K562 (cell line): ENCODE measurements at regions not wholly inside any gene's neighbourhood (a gene's known extent, or its start where the extent isn't known, plus 50 kb on each side); places are given as distances from the start of the nearest gene placed in this dataset.

ENCODE experiments used
- CXXC5 ChIP-seq: fragments of 250-450 bp; sonication (Bioruptor Pico); IDR thresholded peaks from 2 replicates; pipeline ENCODE4 v1.8.0; 2022; ENCODE audit warnings: inconsistent platforms, mild to moderate bottlenecking, moderate library complexity
- E2F6 ChIP-seq, 2 experiments: IDR thresholded peaks; 2 replicates each; pipeline ENCODE4 v1.6.1; 2011; ENCODE audit warnings: borderline replicate concordance in 1 of 2, control low read depth in 1 of 2, low read depth in 1 of 2, low read length in 1 of 2, mild to moderate bottlenecking in 1 of 2, mixed read lengths in 1 of 2, moderate library complexity in 1 of 2; ENCODE audit not compliant: insufficient read depth in 1 of 2, insufficient read length in 1 of 2, poor library complexity in 1 of 2, severe bottlenecking in 1 of 2; ENCODE audit errors: extremely low read depth in 1 of 2
- HOXB6 ChIP-seq: fragments of 250-450 bp; sonication (Bioruptor Pico); IDR thresholded peaks from 2 replicates; pipeline ENCODE4 v1.5.1; 2022; ENCODE audit warnings: mild to moderate bottlenecking, borderline replicate concordance
- KLF16 ChIP-seq: IDR thresholded peaks from 2 replicates; pipeline ENCODE4 v1.6.1; 2016; ENCODE audit warnings: antibody characterized with exemption
- MXI1 ChIP-seq: IDR thresholded peaks from 2 replicates; pipeline ENCODE4 v1.6.1; 2011; ENCODE audit warnings: low read depth, mild to moderate bottlenecking, improper control_type of control experiment, low read length
- RBBP5 ChIP-seq: fragments of 200-600 bp; sonication (generic); IDR thresholded peaks from 2 replicates; pipeline ENCODE4 v1.6.1; 2012; ENCODE audit warnings: borderline replicate concordance, mild to moderate bottlenecking, low read length, control low read depth, inconsistent platforms; ENCODE audit not compliant: insufficient read depth, poor library complexity, severe bottlenecking
- REST ChIP-seq, 2 experiments: fragments of 450-650 bp; formaldehyde crosslinking in 1 of 2; IDR thresholded peaks; 2 replicates each; pipeline versions ENCODE4 v1.4.0 to v1.6.1; 2014 to 2020; ENCODE audit warnings: mild to moderate bottlenecking in 2 of 2, borderline replicate concordance in 1 of 2, low read depth in 1 of 2
- SRSF3 ChIP-seq: fragments of 200-400 bp; formaldehyde crosslinking; IDR thresholded peaks from 2 replicates; pipeline ENCODE4 v1.6.1; 2016; ENCODE audit warnings: mild to moderate bottlenecking, low read length, moderate library complexity; ENCODE audit not compliant: insufficient read depth
- ZBTB26 ChIP-seq: fragments of 450-650 bp; formaldehyde crosslinking; IDR thresholded peaks from 2 replicates; pipeline ENCODE4 v1.4.0; 2022; ENCODE audit warnings: missing genetic modification characterization
- ZEB2 ChIP-seq: fragments of 450-650 bp; IDR thresholded peaks from 2 replicates; pipeline ENCODE4 v1.6.1; 2016
- ZKSCAN1 ChIP-seq: fragments of 150-350 bp; IDR thresholded peaks from 2 replicates; pipeline ENCODE4 v1.6.1; 2016; ENCODE audit warnings: low read depth, low read length
- ZNF3 ChIP-seq: fragments of 250-450 bp; sonication (Bioruptor Pico); IDR thresholded peaks from 2 replicates; pipeline ENCODE4 v1.5.0; 2021; ENCODE audit warnings: mild to moderate bottlenecking, moderate library complexity
- ZNF512 ChIP-seq: IDR thresholded peaks from 2 replicates; pipeline ENCODE4 v1.6.1; 2016; ENCODE audit warnings: missing genetic modification characterization, missing compliant biosample characterization
- ZNF696 ChIP-seq: fragments of 250-450 bp; sonication (Bioruptor Pico); conservative IDR thresholded peaks from 2 replicates; pipeline ENCODE4 v1.4.0; 2020; ENCODE audit warnings: mild to moderate bottlenecking, moderate library complexity

- no peak for TF ChIP-seq REST (IDR thresholded peaks at IDR 0.05; ENCODE audit: borderline replicate concordance)
- TF ChIP-seq REST (CRISPR knock-in tag; IDR thresholded peaks at IDR 0.05; ENCODE audit: low read depth) = no peak
- no peak for TF ChIP-seq ZEB2
- no peak for TF ChIP-seq ZBTB26
- no peak for TF ChIP-seq CXXC5
- no peak for TF ChIP-seq SRSF3
- no peak for TF ChIP-seq RBBP5
- TF ChIP-seq MXI1 = no peak
- TF ChIP-seq KLF16 = no peak
- no peak for TF ChIP-seq E2F6 (IDR thresholded peaks at IDR 0.05; ENCODE audit: borderline replicate concordance in 1 of 2, extremely low read depth in 1 of 2, insufficient read depth in 1 of 2, insufficient read length in 1 of 2, low read depth in 1 of 2, low read length in 1 of 2, poor library complexity in 1 of 2, severe bottlenecking in 1 of 2)
- no peak for TF ChIP-seq ZKSCAN1
- no peak for TF ChIP-seq HOXB6 (CRISPR knock-in tag)
- TF ChIP-seq ZNF3 (CRISPR knock-in tag) = no peak
- no peak for TF ChIP-seq ZNF696 (CRISPR knock-in tag)
- TF ChIP-seq ZNF512 (tag) = no peak
Measured at GRCh38 chr12:42791399-42791798, 201.9 kb upstream of the PRICKLE1 start (continued).
